GM12878 (cell line): ENCODE measurements at regions not wholly inside any gene's neighbourhood (a gene's known extent, or its start where the extent isn't known, plus 50 kb on each side); places are given as distances from the start of the nearest gene placed in this dataset.

Experiments
- ATAC-seq: fragments of 200-7000 bp; cut with Tn5 transposase; 3 replicates; pipeline ENCODE4 v1.9.1; 2020; ENCODE audit warnings: mild to moderate bottlenecking, moderate library complexity
- BruUV-seq: library from RNA; stranded (reverse); fragments of 400-500 nt; replicated peaks from 2 replicates; lab custom pipeline; 2021; lab: Mats Ljungman, UMichigan
- CTCF ChIA-PET: fragments of 300-600 bp; sonication (Branson Sonifier 250); formaldehyde crosslinking; extraction: SDS; loops from one replicate; lab custom pipeline; 2021; ENCODE audit warnings: inconsistent platforms; lab: Yijun Ruan, JAX
- POLR2A ChIA-PET: fragments of 350-600 bp; formaldehyde crosslinking; extraction: SDS; loops from one replicate; lab custom pipeline; 2021; ENCODE audit warnings: inconsistent platforms; lab: Charles Lee
- RAD21 ChIA-PET: fragments of 300-600 bp; sonication (Branson Sonifier 250); formaldehyde crosslinking; loops from one replicate; lab custom pipeline; 2023; ENCODE audit warnings: antibody characterized with exemption; ENCODE audit not compliant: unreplicated experiment; lab: Charles Lee
- SMC1A ChIA-PET: fragments of 300-600 bp; sonication (Branson Sonifier 250); formaldehyde crosslinking; loops from one replicate; lab custom pipeline; 2023; ENCODE audit not compliant: unreplicated experiment, uncharacterized antibody; lab: Charles Lee
- DNase-seq: peaks from one replicate; pipeline ENCODE4 v3.0.0-alpha.2; 2011; ENCODE audit warnings: low read depth, low spot score
- FAIRE-seq: peaks from 3 replicates; lab custom pipeline; 2011; peaks lifted over from hg19 to GRCh38; lab: Jason Lieb, UNC
- H2AFZ ChIP-seq: 2 replicates; pipeline ENCODE4 v1.6.0; 2011; ENCODE audit warnings: low read depth, low read length, control low read depth; ENCODE audit not compliant: control insufficient read depth
- H3K27ac ChIP-seq: 2 replicates; pipeline ENCODE4 v1.5.1; 2011; ENCODE audit warnings: control low read depth; ENCODE audit not compliant: control insufficient read depth, insufficient read depth
- H3K27me3 ChIP-seq, 2 experiments: replicated peaks in 1 of 2; 2 replicates each; pipeline versions ENCODE4 v1.6.0 to v1.6.1; 2011; ENCODE audit warnings: low read length in 1 of 2; ENCODE audit not compliant: control insufficient read depth in 2 of 2, insufficient read depth in 2 of 2
- H3K36me3 ChIP-seq, 2 experiments: 2 replicates each; pipeline ENCODE4 v1.5.1; 2011; ENCODE audit warnings: low read length in 1 of 2; ENCODE audit not compliant: control insufficient read depth in 2 of 2, insufficient read depth in 2 of 2
- H3K4me1 ChIP-seq: 2 replicates; pipeline ENCODE4 v1.6.1; 2011; ENCODE audit warnings: mild to moderate bottlenecking, low read length, moderate library complexity, mixed read lengths; ENCODE audit not compliant: control insufficient read depth, insufficient read depth
- H3K4me2 ChIP-seq: 2 replicates; pipeline ENCODE4 v1.6.0; 2011; ENCODE audit warnings: control low read depth; ENCODE audit not compliant: control insufficient read depth, insufficient read depth
- H3K4me3 ChIP-seq: fragments of 200-600 bp; sonication (generic); 2 replicates; pipeline ENCODE4 v1.5.1; 2016
- H3K79me2 ChIP-seq: 2 replicates; pipeline ENCODE4 v1.6.0; 2011; ENCODE audit warnings: low read length; ENCODE audit not compliant: control insufficient read depth, insufficient read depth
- H3K9ac ChIP-seq: 2 replicates; pipeline ENCODE4 v1.8.0; 2011; ENCODE audit warnings: low read length, control low read depth, mixed read lengths; ENCODE audit not compliant: control insufficient read depth, insufficient read depth
- H3K9me3 ChIP-seq: replicated peaks from 3 replicates; pipeline ENCODE4 v1.5.1; 2011; ENCODE audit warnings: mild to moderate bottlenecking, low read length; ENCODE audit not compliant: control insufficient read depth, insufficient read depth
- H4K20me1 ChIP-seq: 2 replicates; pipeline ENCODE4 v1.6.0; 2011; ENCODE audit not compliant: control insufficient read depth, insufficient read depth
- BRCA1 ChIP-seq: IDR thresholded peaks from 2 replicates; pipeline ENCODE4 v1.6.1; 2011; ENCODE audit warnings: low read depth, low read length, improper control_type of control experiment
- CEBPB ChIP-seq, 2 experiments: fragments of 150-350 bp in 1 of 2; IDR thresholded peaks; 2 replicates each; pipeline ENCODE4 v1.6.1; 2012 to 2014; ENCODE audit warnings: low read depth in 2 of 2, low read length in 2 of 2, borderline replicate concordance in 1 of 2, inconsistent platforms in 1 of 2
- ETV6 ChIP-seq, 2 experiments: fragments of 450-650 bp in 1 of 2; IDR thresholded peaks in 1 of 2; conservative IDR thresholded peaks in 1 of 2; 2 replicates each; pipeline ENCODE4 v1.6.1; 2014; ENCODE audit warnings: antibody characterized with exemption in 1 of 2, borderline replicate concordance in 1 of 2, low read depth in 1 of 2, mild to moderate bottlenecking in 1 of 2, moderate library complexity in 1 of 2
- FOS ChIP-seq: IDR thresholded peaks from 3 replicates; pipeline ENCODE4 v1.6.1; 2011; ENCODE audit warnings: borderline replicate concordance; ENCODE audit not compliant: insufficient read length; ENCODE audit errors: extremely low read depth
- GATAD2B ChIP-seq: fragments of 450-650 bp; conservative IDR thresholded peaks from 2 replicates; pipeline ENCODE4 v1.6.1; 2017; ENCODE audit warnings: low read depth, mild to moderate bottlenecking, moderate library complexity
- HDAC6 ChIP-seq: fragments of 200-600 bp; sonication (generic); IDR thresholded peaks from one replicate; pipeline ENCODE4 v1.8.0; 2017; ENCODE audit warnings: antibody characterized with exemption; ENCODE audit not compliant: unreplicated experiment
- RB1 ChIP-seq: fragments of 450-650 bp; formaldehyde crosslinking; IDR thresholded peaks from 2 replicates; pipeline ENCODE4 v1.6.1; 2017; ENCODE audit warnings: mild to moderate bottlenecking, borderline replicate concordance
- RCOR1 ChIP-seq: conservative IDR thresholded peaks from 2 replicates; pipeline ENCODE4 v1.6.1; 2012; ENCODE audit warnings: low read depth, low read length, improper control_type of control experiment
- RUNX3 ChIP-seq: IDR thresholded peaks from 2 replicates; pipeline ENCODE4 v1.6.1; 2012; ENCODE audit warnings: low read length, inconsistent platforms
- SIX5 ChIP-seq: IDR thresholded peaks from 2 replicates; pipeline ENCODE4 v1.6.1; 2011; ENCODE audit warnings: mild to moderate bottlenecking, low read depth, low read length, moderate library complexity; ENCODE audit not compliant: severe bottlenecking
- SUZ12 ChIP-seq: fragments of 200-600 bp; sonication (generic); IDR thresholded peaks from one replicate; pipeline ENCODE4 v1.6.1; 2018; ENCODE audit warnings: antibody characterized with exemption, mild to moderate bottlenecking; ENCODE audit not compliant: unreplicated experiment
- TCF3 ChIP-seq: IDR thresholded peaks from 2 replicates; pipeline ENCODE4 v1.6.1; 2012; ENCODE audit warnings: low read depth, mild to moderate bottlenecking, low read length, borderline replicate concordance; ENCODE audit not compliant: insufficient read depth
- WGBS: methylation state at CpG from one replicate; pipeline ENCODE4 v1.1.6; 2016; ENCODE audit warnings: low lambda C conversion rate; ENCODE audit not compliant: insufficient replicate concordance, insufficient coverage; ENCODE audit errors: missing lambda C conversion rate; 5-methylcytosine and 5-hydroxymethylcytosine counted together
- in situ Hi-C: fragments of 300-500 bp; cut with MboI; formaldehyde crosslinking; loops from 9 replicates; pipeline ENCODE4 v1.14.3; 2018; ENCODE audit warnings: mixed read lengths
- intact Hi-C: fragments of 100-400 bp; cut with micrococcal nuclease; formaldehyde crosslinking; loops from one replicate; pipeline ENCODE4 v1.14.2; 2022; ENCODE audit not compliant: unreplicated experiment
- TF ChIP-seq, protein P1 (sequence below): IDR thresholded peaks from 2 replicates; pipeline ENCODE4 v1.6.1; 2011; ENCODE audit warnings: low read depth, mild to moderate bottlenecking, low read length, moderate library complexity, borderline replicate concordance; ENCODE audit errors: extremely low read depth

DNA sequence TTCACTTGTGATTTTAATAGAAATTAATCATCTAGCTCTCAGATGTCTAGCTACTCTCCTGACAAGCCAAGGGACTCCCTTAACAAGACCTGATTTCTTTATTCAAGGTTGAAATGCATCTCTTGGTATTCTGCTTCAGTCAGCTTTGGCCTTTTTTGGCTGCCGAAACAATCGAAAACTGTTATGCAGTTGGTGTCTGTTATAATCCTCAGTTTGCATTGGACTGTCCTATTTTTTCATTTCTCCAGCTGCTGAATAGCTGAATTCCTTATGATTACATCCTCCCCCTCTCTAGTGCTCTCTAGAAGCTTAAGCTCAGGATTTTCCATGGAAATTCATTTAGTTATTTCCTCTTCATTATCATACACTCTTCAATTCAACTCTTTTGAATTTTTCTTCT, 177.2 kb downstream of the TRIML1 start:
- Histone ChIP-seq H3K36me3 (no peaks in the 10 kb centered on the region), H3K9ac (no peak overlapping the region), H3K4me1 (no peaks in the 10 kb centered on the region), H3K4me3 (no peak overlapping the region), H4K20me1 (no peaks in the 10 kb centered on the region), H3K27ac (no peak overlapping the region), H3K9me3 (no peaks in the 10 kb centered on the region), H3K4me2 (no peak overlapping the region), H3K79me2 (no peaks in the 10 kb centered on the region), H2AFZ (no peak overlapping the region), H3K27me3 (no peaks in the 10 kb centered on the region)
- TF ChIP-seq RUNX3 (no peak), RCOR1 (no peak), SUZ12 (no peak), RB1 (no peak), CEBPB (IDR thresholded peaks at IDR 0.05; ENCODE audit: borderline replicate concordance in 1 of 2, low read depth in 2 of 2, low read length in 2 of 2) (no peak), ETV6 (conservative IDR thresholded peaks at IDR 0.05 in 1 of 2, IDR thresholded peaks at IDR 0.05 in 1 of 2; ENCODE audit: borderline replicate concordance in 1 of 2, low read depth in 1 of 2) (no peak), SIX5 (no peak), BRCA1 (no peak), TCF3 (no peak), GATAD2B (no peak), FOS (no peak), HDAC6 (no peak)
- TF ChIP-seq, protein P1, sequence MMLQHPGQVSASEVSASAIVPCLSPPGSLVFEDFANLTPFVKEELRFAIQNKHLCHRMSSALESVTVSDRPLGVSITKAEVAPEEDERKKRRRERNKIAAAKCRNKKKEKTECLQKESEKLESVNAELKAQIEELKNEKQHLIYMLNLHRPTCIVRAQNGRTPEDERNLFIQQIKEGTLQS: no peak
- FAIRE-seq (no peak), ATAC-seq (no peak), DNase-seq (no peak)
- ChIA-PET CTCF (no interaction called here), RAD21 (no interaction called here), POLR2A (no interaction called here), SMC1A (no interaction called here)
- 91% methylated on average over 2 of the region's 2 CpGs for WGBS
- in situ Hi-C loops: no loop called here
- BruUV-seq: no TSS peak
- intact Hi-C loops: no loop called here
